HEK293 (cell line): ENCODE measurements at regions not wholly inside any gene's neighbourhood (a gene's known extent, or its start where the extent isn't known, plus 50 kb on each side); places are given as distances from the start of the nearest gene placed in this dataset.
"Not testable (repeated sequence)": the region's sequence is repeated elsewhere in the genome, so short reads cannot be mapped to it uniquely, and the experiment has no call there.

Source experiments
- BCL11A ChIP-seq: fragments of 450-650 bp; formaldehyde crosslinking; IDR thresholded peaks from 2 replicates; pipeline ENCODE4 v1.5.1; 2016; ENCODE audit warnings: low read depth, missing biosample characterization, missing genetic modification characterization
- CTCF ChIP-seq: fragments of 450-650 bp; formaldehyde crosslinking; IDR thresholded peaks from 2 replicates; pipeline ENCODE4 v1.5.1; 2016; ENCODE audit warnings: missing biosample characterization, missing genetic modification characterization
- OSR2 ChIP-seq: fragments of 450-650 bp; formaldehyde crosslinking; IDR thresholded peaks from 2 replicates; pipeline ENCODE4 v1.5.1; 2016; ENCODE audit warnings: missing biosample characterization, missing genetic modification characterization
- TCF7L2 ChIP-seq: IDR thresholded peaks from 2 replicates; pipeline ENCODE4 v1.6.1; 2011; ENCODE audit warnings: low read depth, mild to moderate bottlenecking, inconsistent platforms, low read length, moderate library complexity, borderline replicate concordance
- ZBTB20 ChIP-seq: fragments of 450-650 bp; formaldehyde crosslinking; IDR thresholded peaks from 2 replicates; pipeline ENCODE4 v1.5.1; 2016; ENCODE audit warnings: missing biosample characterization, missing genetic modification characterization
- ZEB2 ChIP-seq: fragments of 450-650 bp; formaldehyde crosslinking; IDR thresholded peaks from 2 replicates; pipeline ENCODE4 v1.5.1; 2016; ENCODE audit warnings: missing biosample characterization, missing genetic modification characterization
- ZNF10 ChIP-seq: fragments of 450-650 bp; formaldehyde crosslinking; IDR thresholded peaks from 2 replicates; pipeline ENCODE4 v1.5.1; 2017; ENCODE audit warnings: missing biosample characterization, missing genetic modification characterization
- ZNF513 ChIP-seq: fragments of 450-650 bp; IDR thresholded peaks from 2 replicates; pipeline ENCODE4 v1.5.1; 2018; ENCODE audit warnings: missing biosample characterization, missing genetic modification characterization
- ZNF558 ChIP-seq: fragments of 450-650 bp; formaldehyde crosslinking; IDR thresholded peaks from 2 replicates; pipeline ENCODE4 v1.5.1; 2016; ENCODE audit warnings: missing biosample characterization, missing genetic modification characterization
- ZNF670 ChIP-seq: fragments of 450-650 bp; formaldehyde crosslinking; IDR thresholded peaks from 2 replicates; pipeline ENCODE4 v1.5.1; 2016; ENCODE audit warnings: missing biosample characterization, missing genetic modification characterization, low read depth
- ZNF768 ChIP-seq: fragments of 450-650 bp; formaldehyde crosslinking; IDR thresholded peaks from 2 replicates; pipeline ENCODE4 v1.5.1; 2018; ENCODE audit warnings: missing biosample characterization, mild to moderate bottlenecking, missing genetic modification characterization
- ZNF776 ChIP-seq: fragments of 450-650 bp; formaldehyde crosslinking; IDR thresholded peaks from 2 replicates; pipeline ENCODE4 v1.5.0; 2017; ENCODE audit warnings: missing biosample characterization, missing genetic modification characterization, borderline replicate concordance
- ZSCAN16 ChIP-seq: fragments of 450-650 bp; formaldehyde crosslinking; IDR thresholded peaks from 2 replicates; pipeline ENCODE4 v1.5.1; 2016; ENCODE audit warnings: missing biosample characterization, missing genetic modification characterization

GRCh38 chr3:91485891-91486290, 2378.5 kb downstream of the EPHA3 start:
- not testable (repeated sequence) for TF ChIP-seq ZEB2 (tag by site-specific recombination); CTCF; TCF7L2; BCL11A (tag by site-specific recombination); ZSCAN16 (tag by site-specific recombination); ZNF558 (tag by site-specific recombination); ZBTB20 (tag by site-specific recombination); ZNF513 (tag by site-specific recombination); OSR2 (tag by site-specific recombination); ZNF10 (tag by site-specific recombination); ZNF670 (tag by site-specific recombination); ZNF776; ZNF768
